GM12878 (cell line): ENCODE measurements at regions not wholly inside any gene's neighbourhood (a gene's known extent, or its start where the extent isn't known, plus 50 kb on each side); places are given as distances from the start of the nearest gene placed in this dataset.

Source experiments
- KAT2A ChIP-seq: conservative IDR thresholded peaks from 2 replicates; pipeline ENCODE4 v1.6.1; 2011; ENCODE audit warnings: low read depth, low read length; ENCODE audit not compliant: control insufficient read depth
- POLR2A ChIP-seq: IDR thresholded peaks from 2 replicates; pipeline ENCODE4 v1.6.1; 2011; ENCODE audit warnings: low read depth, mild to moderate bottlenecking, low read length
- SMAD1 ChIP-seq: fragments of 450-650 bp; IDR thresholded peaks from 2 replicates; pipeline ENCODE4 v1.6.1; 2018; ENCODE audit warnings: mild to moderate bottlenecking, low read depth; ENCODE audit not compliant: partially characterized antibody
- TF ChIP-seq, protein P1 (sequence below), 3 experiments: IDR thresholded peaks in 2 of 3; conservative IDR thresholded peaks in 1 of 3; 2 replicates each; pipeline ENCODE4 v1.5.1; 2011; ENCODE audit warnings: low read depth in 3 of 3, low read length in 3 of 3, mild to moderate bottlenecking in 3 of 3, control low read depth in 2 of 3, moderate library complexity in 2 of 3, inconsistent platforms in 1 of 3, mixed read lengths in 1 of 3; ENCODE audit not compliant: control insufficient read depth in 2 of 3, insufficient read depth in 1 of 3; ENCODE audit errors: extremely low read depth in 1 of 3

DNA sequence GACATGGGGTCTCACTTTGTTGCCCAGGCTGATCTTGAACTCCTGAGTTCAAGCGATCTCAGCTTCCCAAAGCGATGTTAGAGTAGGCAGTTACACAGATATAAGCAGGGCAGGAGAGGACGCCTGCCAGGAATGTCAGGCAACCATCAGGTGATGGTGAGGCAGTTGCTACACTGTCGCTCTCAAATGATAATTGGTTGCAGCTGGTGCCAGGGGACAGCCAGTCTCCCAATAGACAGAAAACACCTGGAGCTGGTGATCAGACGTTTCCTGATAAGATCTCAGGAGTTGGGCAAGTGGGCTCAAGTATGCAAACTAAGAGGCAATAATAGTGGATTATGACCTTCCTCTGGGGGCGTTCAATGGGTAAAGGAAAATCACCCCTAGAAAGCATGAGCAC, 163.1 kb upstream of the RGPD4 start:
- TF ChIP-seq SMAD1 (no peak), KAT2A (no peak), POLR2A (no peak)
- TF ChIP-seq, protein P1, sequence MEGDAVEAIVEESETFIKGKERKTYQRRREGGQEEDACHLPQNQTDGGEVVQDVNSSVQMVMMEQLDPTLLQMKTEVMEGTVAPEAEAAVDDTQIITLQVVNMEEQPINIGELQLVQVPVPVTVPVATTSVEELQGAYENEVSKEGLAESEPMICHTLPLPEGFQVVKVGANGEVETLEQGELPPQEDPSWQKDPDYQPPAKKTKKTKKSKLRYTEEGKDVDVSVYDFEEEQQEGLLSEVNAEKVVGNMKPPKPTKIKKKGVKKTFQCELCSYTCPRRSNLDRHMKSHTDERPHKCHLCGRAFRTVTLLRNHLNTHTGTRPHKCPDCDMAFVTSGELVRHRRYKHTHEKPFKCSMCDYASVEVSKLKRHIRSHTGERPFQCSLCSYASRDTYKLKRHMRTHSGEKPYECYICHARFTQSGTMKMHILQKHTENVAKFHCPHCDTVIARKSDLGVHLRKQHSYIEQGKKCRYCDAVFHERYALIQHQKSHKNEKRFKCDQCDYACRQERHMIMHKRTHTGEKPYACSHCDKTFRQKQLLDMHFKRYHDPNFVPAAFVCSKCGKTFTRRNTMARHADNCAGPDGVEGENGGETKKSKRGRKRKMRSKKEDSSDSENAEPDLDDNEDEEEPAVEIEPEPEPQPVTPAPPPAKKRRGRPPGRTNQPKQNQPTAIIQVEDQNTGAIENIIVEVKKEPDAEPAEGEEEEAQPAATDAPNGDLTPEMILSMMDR (IDR thresholded peaks at IDR 0.05 in 2 of 3, conservative IDR thresholded peaks at IDR 0.05 in 1 of 3; ENCODE audit: control insufficient read depth in 2 of 3, extremely low read depth in 1 of 3, insufficient read depth in 1 of 3, low read depth in 3 of 3, low read length in 3 of 3) = no peak
